Activated T-cell treated with anti-CD3 and anti-CD28 coated beads, Interleukin-2, amount 50 U/mL, for 24 hours (primary cell): ENCODE measurements at regions not wholly inside any gene's neighbourhood (a gene's known extent, or its start where the extent isn't known, plus 50 kb on each side); places are given as distances from the start of the nearest gene placed in this dataset.

Experiments
- DNase-seq: peaks from one replicate; pipeline ENCODE4 v3.0.0-alpha.2; 2020
- H3K27ac Mint-ChIP-seq: 2 replicates; pipeline ENCODE4 v1.8.0; 2020; ENCODE audit warnings: mild to moderate bottlenecking, mixed read lengths
- H3K27me3 Mint-ChIP-seq: 2 replicates; pipeline ENCODE4 v1.8.0; 2020; ENCODE audit warnings: mixed read lengths
- H3K36me3 Mint-ChIP-seq: 2 replicates; pipeline ENCODE4 v1.8.0; 2020; ENCODE audit warnings: low read depth, mixed read lengths
- H3K4me1 Mint-ChIP-seq: 2 replicates; pipeline ENCODE4 v1.8.0; 2020; ENCODE audit warnings: low read depth, mixed read lengths
- H3K4me3 Mint-ChIP-seq: 2 replicates; pipeline ENCODE4 v1.8.0; 2020; ENCODE audit warnings: mild to moderate bottlenecking, moderate library complexity, mixed read lengths
- H3K9me3 Mint-ChIP-seq: 2 replicates; pipeline ENCODE4 v1.8.0; 2020; ENCODE audit warnings: mixed read lengths

DNA sequence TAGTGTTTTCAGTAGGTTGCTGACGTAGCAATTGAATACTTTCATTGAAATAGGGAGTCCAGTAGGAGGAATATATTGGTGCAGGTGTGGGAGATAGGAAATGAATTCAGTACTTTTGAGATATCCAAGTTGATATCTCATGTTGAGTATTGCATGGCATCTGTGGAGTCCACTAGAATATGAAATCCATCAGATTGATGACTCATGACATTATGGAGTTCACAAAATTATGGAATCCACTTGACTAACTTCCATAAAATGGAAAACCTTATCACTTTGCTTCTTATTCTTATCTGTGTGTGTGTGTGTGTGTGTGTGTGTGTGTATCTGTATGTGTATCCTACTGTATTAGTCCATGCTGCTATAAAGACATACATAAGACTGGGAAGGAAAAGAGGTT lies 513.5 kb upstream of the ZEB2 start:
- Mint-ChIP-seq H3K27me3 (no peaks in the 10 kb centered on the region), H3K9me3 (no peaks in the 10 kb centered on the region), H3K4me3 (no peak overlapping the region), H3K4me1 (no peaks in the 10 kb centered on the region), H3K36me3 (no peaks in the 10 kb centered on the region), H3K27ac (no peak overlapping the region)
- no peak for DNase-seq

DNA sequence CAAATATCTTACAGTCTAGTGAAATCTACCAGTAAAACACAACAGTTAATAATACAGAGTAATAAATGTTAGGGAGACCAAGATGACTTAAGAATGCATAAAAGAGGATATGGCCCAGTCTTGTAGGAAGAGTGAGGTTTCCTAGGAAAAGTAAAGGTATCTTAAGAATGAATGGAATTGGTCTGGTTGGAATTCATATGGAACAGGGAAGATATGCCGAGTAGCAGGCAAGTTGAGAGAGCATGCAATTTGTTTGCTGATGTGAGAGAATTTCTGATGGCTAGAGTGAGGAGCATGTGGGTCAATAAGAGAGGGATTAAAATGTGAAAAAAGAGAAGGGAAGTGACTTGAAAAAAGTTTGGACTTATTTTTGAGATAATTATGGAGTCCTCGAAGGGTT lies 512.9 kb upstream of the ZEB2 start:
- Mint-ChIP-seq H3K9me3 (no peaks in the 10 kb centered on the region), H3K4me3 (no peak overlapping the region), H3K27ac (no peak overlapping the region), H3K4me1 (no peaks in the 10 kb centered on the region), H3K36me3 (no peaks in the 10 kb centered on the region), H3K27me3 (no peaks in the 10 kb centered on the region)
- no peak for DNase-seq

DNA sequence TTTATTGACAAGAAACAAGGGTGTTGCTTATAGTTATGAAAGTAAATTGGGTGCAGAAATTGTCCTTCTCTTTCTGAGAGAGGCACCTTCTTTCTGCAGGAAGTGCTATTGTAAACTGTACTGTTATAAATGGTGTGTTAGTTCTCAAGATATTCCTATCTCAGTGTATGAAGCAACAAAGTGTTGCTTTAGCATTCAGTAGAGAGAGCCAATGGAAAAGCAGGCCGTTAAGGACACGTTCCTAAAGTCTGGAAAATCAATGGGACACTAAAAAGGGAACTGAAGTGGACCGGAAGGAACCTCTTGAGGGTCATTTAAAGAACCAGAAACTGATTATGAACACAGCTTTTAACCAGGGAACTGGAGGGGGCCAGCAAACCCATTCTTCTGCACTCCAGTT lies 510.0 kb upstream of the ZEB2 start:
- DNase-seq, result no peak
- Mint-ChIP-seq H3K27ac (no peak overlapping the region), H3K27me3 (no peaks in the 10 kb centered on the region), H3K36me3 (no peaks in the 10 kb centered on the region), H3K9me3 (no peaks in the 10 kb centered on the region), H3K4me1 (no peaks in the 10 kb centered on the region), H3K4me3 (no peak overlapping the region)

DNA sequence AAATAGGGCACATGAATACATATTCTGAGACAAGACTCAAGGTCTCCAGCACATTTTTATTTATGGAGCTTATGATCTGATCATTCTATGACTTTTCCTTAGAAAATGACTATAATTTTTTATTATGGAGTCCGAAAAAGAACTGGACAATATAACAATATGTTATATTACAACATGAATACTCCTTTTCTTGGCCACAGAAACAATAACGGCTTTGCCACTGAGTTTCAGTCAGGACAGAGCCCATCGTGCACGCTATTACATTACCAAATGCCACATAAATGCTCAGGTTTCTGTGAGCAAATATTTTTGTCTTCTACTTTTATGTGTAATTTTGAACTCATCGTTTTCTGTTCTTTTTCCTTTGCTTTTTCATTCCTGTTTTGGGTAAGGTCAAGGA lies 509.2 kb upstream of the ZEB2 start:
- H3K27ac Mint-ChIP-seq, result no peak overlapping the region
- H3K27me3 Mint-ChIP-seq, result no peaks in the 10 kb centered on the region
- no peaks in the 10 kb centered on the region for H3K9me3 Mint-ChIP-seq
- H3K4me3 Mint-ChIP-seq, result no peak overlapping the region
- DNase-seq, result no peak
- no peaks in the 10 kb centered on the region for H3K4me1 Mint-ChIP-seq
- no peaks in the 10 kb centered on the region for H3K36me3 Mint-ChIP-seq

DNA sequence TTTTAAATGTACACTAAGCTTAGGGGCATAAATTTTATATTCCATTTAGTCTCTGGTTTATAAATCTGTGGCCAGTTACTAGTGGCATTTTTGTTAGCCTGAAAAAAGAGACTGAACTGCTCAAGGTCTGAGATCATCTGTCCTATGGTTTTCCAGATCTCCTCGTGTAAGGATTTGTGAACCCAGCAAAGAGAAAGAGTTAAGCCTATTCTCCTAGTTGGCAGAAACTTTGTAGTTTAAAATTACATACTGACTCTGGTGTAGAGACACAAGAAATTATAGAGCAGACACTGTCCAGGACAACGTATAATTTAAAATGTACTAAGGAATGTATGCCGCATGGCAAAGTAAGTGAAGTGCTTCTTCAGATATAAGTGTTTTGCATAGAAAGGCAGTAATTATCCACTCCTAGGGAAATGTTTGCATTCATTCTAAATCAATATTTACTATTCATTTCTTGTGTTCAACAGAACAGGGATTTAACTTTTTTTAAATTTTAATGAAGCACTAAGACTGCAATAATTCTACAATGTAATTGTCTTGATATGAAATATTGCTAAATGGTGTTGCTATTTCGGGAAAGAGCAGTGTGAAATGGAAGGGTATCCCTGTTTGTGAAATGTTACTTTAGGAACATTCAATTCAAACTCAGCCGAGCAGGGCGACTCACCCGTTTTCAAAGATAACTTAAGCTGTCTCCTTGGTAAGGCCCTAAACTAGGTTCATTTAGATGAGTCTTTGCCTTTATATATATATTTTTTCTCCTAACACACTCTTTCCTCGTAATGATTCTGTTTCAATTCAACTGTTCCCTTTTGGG lies 508.4 kb upstream of the ZEB2 start:
- Mint-ChIP-seq H3K27ac (no peak overlapping the region), H3K4me1 (no peaks in the 10 kb centered on the region), H3K27me3 (no peaks in the 10 kb centered on the region), H3K4me3 (no peak overlapping the region), H3K9me3 (no peaks in the 10 kb centered on the region), H3K36me3 (no peaks in the 10 kb centered on the region)
- no peak for DNase-seq

DNA sequence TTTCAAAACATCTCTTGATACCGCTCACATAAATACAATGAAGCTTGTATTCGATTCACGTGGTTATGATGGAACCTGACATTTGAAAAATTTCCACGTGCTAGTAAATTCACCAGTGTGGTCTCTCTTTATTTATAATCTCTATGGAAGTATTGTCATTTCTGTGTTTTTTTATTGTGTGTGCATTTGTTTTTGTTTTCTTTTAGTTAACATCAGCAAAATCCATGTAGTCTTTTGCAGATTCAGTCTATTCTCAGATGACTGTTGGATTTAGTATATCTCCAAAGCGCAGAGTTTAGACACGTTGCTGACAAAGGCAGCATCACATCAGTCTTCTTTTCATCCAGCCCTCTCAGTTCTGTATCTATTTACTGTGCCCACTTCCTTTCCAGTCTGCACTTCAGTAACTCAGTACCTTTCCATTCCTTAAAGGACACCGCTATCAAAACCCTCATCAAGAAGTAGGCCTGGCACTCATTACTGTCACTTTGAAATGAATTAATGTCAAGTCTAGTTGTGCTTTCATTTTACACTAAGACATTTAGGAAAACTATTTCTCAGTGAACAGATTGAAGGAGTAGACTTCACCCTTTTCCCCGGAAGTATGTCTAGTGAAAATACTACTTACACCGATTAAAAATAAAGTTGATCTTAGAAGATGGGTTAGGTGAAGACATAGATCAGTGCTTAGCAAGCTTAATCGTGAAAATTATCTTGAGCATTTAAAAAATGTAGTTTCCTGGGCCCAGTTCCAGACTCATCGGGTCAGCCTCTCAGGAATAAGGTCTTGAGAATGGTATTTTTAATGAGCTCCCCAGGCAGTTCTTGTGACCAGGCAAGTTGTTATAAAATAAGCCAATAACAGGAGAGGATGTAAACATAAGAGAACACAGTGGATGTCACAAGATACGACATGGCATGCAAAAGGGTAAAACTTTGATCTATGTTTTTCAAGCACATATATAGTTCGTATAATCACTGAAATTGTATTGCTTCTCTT lies 506.8 kb upstream of the ZEB2 start:
- H3K27ac Mint-ChIP-seq, result no peak overlapping the region
- DNase-seq, result no peak
- no peaks in the 10 kb centered on the region for H3K9me3 Mint-ChIP-seq
- H3K4me1 Mint-ChIP-seq, result no peaks in the 10 kb centered on the region
- no peak overlapping the region for H3K4me3 Mint-ChIP-seq
- H3K27me3 Mint-ChIP-seq, result no peaks in the 10 kb centered on the region
- H3K36me3 Mint-ChIP-seq, result no peaks in the 10 kb centered on the region

DNA sequence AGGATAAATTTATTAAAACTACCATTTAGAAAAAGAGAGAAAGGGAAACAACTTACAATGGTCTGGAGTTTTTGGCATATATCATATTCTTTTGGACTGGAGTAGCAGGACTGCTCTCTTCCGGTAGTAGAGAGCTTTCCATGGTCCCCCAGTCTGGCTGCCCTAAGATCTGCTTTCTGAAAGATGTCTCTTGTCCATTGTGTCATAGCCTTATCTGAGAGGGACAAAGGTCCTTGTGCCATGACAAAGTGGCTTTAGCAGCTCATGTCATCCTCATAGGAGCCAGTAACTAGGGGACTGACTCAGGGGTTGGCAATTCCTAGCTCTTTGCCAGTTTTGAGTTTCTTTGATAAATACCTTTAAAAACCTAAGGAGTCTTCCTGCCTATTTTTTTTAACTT lies 505.5 kb upstream of the ZEB2 start:
- DNase-seq, result no peak
- Mint-ChIP-seq H3K27me3 (no peaks in the 10 kb centered on the region), H3K9me3 (no peaks in the 10 kb centered on the region), H3K4me1 (no peaks in the 10 kb centered on the region), H3K36me3 (no peaks in the 10 kb centered on the region), H3K4me3 (no peak overlapping the region), H3K27ac (no peak overlapping the region)

DNA sequence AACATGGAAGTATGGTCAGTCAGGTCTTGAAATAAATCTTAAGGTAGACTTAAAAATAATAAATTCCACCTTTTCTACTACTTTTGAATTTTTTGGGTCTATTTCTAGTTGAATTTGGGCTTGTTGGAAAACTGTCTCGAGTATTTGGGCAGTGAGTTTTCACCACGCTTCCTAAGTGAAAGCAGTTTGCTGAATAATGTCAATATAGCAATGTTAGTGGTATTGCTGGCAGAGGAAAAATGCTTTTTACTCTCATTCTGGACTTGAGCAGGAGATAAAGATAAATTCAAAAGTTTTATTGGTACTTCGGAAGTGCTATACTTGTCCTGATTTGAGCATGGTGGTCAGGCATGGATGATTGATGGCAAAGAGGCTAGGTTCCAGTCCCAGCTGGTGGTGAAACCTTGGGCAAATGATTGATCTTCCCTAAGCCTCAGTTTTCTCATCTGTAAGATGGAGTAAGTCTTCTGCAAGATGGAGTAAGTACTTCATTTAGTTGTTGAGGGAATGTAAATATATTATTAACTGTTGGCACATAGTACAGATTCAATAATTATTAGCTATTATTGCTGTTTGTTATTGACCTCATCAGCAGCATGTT lies 503.5 kb upstream of the ZEB2 start:
- Mint-ChIP-seq H3K4me1 (no peaks in the 10 kb centered on the region), H3K36me3 (no peaks in the 10 kb centered on the region), H3K27ac (no peak overlapping the region), H3K9me3 (no peaks in the 10 kb centered on the region), H3K4me3 (no peak overlapping the region), H3K27me3 (no peaks in the 10 kb centered on the region)
- no peak for DNase-seq

DNA sequence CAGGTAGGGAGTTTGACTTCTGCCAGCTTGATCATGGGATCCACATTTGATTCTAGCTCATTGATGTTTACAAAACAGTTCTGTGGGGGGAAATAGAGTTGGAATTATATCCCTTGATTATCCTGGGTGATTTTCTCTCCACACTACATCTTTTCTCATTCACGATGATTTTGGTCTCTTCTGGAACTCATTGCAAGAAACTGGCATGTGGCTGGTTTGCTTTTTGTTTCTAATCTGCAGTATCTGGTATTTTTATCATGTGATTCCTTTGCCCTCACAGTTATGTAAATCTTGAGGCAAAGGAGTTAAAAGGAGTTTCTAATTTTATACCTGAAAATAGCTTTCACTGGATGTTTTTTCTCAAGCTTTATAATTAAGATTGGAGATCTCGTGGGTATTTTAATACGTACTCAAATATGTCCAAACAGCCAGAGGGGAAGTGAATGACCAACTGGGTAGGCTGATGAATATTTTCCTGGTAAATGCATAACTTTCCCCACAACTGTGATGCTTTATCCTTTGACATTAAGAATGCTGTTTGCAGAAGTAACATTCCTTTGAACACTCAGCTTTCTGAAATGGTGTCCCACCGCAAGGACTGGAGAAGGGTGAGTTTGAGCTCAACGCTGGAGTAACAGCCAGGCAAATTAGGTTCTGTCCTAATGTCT lies 502.9 kb upstream of the ZEB2 start:
- H3K36me3 Mint-ChIP-seq, result no peaks in the 10 kb centered on the region
- H3K4me3 Mint-ChIP-seq, result no peak overlapping the region
- no peaks in the 10 kb centered on the region for H3K27me3 Mint-ChIP-seq
- DNase-seq, result no peak
- H3K9me3 Mint-ChIP-seq, result no peaks in the 10 kb centered on the region
- no peaks in the 10 kb centered on the region for H3K4me1 Mint-ChIP-seq
- H3K27ac Mint-ChIP-seq, result no peak overlapping the region

DNA sequence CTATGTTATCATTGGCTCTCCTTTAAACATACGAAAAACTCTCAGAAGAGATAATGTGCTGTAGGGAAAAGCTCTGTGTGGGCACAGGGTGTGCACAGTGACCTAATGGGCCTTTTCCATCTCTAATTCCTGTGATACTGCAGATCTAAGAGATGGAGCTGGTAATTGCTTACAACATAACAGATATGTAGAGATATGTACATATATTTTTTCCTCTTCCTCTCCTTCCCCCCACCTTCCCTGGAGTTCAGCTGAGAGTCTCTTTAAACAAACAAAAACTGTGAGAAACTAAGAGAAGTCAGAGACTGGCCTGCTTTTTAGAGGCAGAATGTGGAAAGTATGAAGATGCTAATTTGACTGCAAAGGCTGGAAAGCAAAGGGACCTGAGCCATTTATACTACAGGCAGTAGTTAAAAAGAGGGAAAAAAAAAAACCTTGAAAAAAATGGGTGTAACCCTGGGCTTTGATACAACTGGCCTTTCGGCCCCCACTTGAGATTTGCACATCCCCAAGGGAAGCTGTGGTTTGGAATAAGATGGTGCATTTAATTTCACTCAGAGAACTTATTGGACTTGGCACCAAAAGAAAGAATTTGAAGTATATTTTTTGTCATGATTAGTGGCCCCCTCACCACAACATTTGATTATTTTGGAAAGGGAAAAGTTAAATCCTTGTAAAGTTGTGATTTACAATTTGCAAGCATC lies 502.2 kb upstream of the ZEB2 start:
- no peak overlapping the region for H3K27ac Mint-ChIP-seq
- no peak overlapping the region for H3K4me3 Mint-ChIP-seq
- no peak for DNase-seq
- H3K27me3 Mint-ChIP-seq, result no peaks in the 10 kb centered on the region
- H3K36me3 Mint-ChIP-seq, result no peaks in the 10 kb centered on the region
- no peaks in the 10 kb centered on the region for H3K4me1 Mint-ChIP-seq
- no peaks in the 10 kb centered on the region for H3K9me3 Mint-ChIP-seq

DNA sequence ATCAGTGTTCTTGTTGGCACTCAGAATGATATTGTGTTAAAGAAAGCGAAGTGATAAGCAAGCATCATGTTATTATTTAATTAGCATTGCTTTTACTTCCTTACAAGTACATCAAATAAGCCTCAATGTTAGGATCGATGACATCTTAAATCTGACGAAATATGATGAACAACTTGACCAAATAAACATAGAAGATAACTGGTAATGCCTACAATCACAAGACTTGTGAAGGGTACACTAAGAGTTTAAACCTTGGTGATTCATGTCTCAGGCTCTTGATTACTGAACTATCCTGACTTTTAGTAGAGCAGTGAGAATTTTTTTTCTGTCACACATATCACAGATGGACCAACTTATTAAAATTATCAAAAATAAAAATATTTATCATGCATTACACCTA lies 500.8 kb upstream of the ZEB2 start:
- no peak overlapping the region for H3K4me3 Mint-ChIP-seq
- no peak overlapping the region for H3K27ac Mint-ChIP-seq
- no peaks in the 10 kb centered on the region for H3K36me3 Mint-ChIP-seq
- no peaks in the 10 kb centered on the region for H3K4me1 Mint-ChIP-seq
- no peaks in the 10 kb centered on the region for H3K9me3 Mint-ChIP-seq
- H3K27me3 Mint-ChIP-seq, result peaks cover 3% of the 10 kb centered on the region
- DNase-seq, result no peak

DNA sequence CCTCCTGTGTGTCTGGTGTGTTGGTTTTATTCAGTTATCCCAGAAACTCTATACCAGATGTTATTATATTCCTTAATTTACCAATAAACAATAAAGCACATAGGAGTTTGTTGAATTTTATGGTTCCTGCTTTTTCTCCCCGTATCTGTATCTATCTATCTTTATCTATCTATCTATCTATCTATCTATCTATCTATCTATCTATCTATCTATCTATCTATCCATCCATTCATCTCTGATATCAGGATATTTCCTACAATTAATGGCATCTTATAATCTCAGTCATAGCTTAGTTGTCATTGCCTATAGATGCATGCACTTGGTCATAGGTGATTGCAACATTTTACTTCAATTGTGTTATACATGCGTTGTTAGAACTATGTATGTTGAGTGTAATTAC lies 500.2 kb upstream of the ZEB2 start:
- H3K27me3 Mint-ChIP-seq, result peaks cover 3% of the 10 kb centered on the region
- DNase-seq, result no peak
- no peaks in the 10 kb centered on the region for H3K4me1 Mint-ChIP-seq
- no peak overlapping the region for H3K4me3 Mint-ChIP-seq
- H3K27ac Mint-ChIP-seq, result no peak overlapping the region
- H3K36me3 Mint-ChIP-seq, result no peaks in the 10 kb centered on the region
- H3K9me3 Mint-ChIP-seq, result no peaks in the 10 kb centered on the region

DNA sequence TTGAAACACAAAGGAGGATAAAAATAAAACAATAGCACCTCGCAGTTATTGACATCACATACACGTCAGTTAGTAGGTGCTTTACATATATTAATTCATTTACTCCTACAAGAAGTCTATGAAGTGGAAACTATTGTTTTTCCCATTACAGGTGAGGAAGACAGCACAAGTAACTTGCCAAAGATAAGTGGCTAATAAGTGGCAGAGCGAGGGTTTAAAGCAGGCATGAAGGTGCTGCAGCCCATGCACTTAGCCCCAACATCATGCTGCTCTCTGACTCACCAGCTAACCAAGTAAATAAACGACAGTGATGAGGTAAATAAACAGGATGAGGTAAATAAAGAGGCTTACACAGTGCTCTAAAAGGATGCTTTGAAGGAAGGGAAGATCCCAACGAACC lies 498.6 kb upstream of the ZEB2 start:
- no peaks in the 10 kb centered on the region for H3K9me3 Mint-ChIP-seq
- H3K4me3 Mint-ChIP-seq, result no peak overlapping the region
- H3K4me1 Mint-ChIP-seq, result no peaks in the 10 kb centered on the region
- no peak overlapping the region for H3K27ac Mint-ChIP-seq
- H3K36me3 Mint-ChIP-seq, result no peaks in the 10 kb centered on the region
- peaks cover 3% of the 10 kb centered on the region for H3K27me3 Mint-ChIP-seq
- DNase-seq, result no peak

DNA sequence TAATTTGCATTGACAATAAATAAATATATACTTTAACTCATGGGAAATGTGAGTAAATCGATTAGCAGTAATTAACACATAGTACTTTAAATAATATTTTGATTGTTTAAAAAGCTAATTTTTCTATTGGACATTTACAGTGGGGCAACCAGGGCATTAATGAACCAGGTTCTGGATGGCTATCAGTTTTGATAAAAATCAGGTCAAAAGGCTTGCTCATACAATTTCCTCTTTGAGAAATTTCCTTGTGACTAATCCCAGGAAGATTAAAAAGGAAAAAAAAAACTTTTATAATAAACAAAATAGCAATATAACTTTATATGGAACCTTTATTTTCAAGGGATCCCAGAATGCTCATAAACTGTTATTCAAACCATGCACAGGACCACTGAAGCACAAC lies 497.2 kb upstream of the ZEB2 start:
- peaks cover 3% of the 10 kb centered on the region for H3K27me3 Mint-ChIP-seq
- no peak overlapping the region for H3K4me3 Mint-ChIP-seq
- H3K27ac Mint-ChIP-seq, result no peak overlapping the region
- no peaks in the 10 kb centered on the region for H3K36me3 Mint-ChIP-seq
- H3K4me1 Mint-ChIP-seq, result no peaks in the 10 kb centered on the region
- no peak for DNase-seq
- no peaks in the 10 kb centered on the region for H3K9me3 Mint-ChIP-seq
